ENCODE measurements at regions not wholly inside any gene's neighbourhood (a gene's known extent, or its start where the extent isn't known, plus 50 kb on each side); places are given as distances from the start of the nearest gene placed in this dataset.

DNA sequence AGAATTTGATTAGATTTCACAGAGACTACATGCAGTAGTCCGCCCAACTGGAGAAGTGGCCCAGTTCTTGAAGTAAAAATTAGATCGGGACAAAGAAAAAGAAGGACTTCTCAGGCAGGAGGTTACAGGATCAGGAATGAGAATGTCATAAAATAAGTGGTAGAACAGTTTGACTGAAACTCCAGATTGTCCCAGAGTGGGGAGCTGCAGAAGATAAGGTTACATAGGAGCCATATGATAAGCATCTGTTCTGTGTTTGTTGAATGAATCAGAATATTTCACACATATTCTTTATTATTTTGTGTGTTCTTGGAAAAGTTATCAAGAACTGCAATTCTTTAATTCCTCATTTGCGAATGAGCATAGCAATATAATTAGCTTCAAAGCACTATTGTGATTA, 210.6 kb downstream of the AASDHPPT start:
- no peak overlapping the region for H3K4me2 ChIP-seq (ENCODE audit: extremely low read depth, insufficient read depth, low read length)
- no peak overlapping the region for H2AFZ ChIP-seq (ENCODE audit: low read length)
- no peaks in the 10 kb centered on the region for H4K20me1 ChIP-seq (ENCODE audit: control insufficient read depth, extremely low read depth, insufficient read depth, low read length)
- no peak overlapping the region for H3K9ac ChIP-seq (ENCODE audit: insufficient read depth, low read length)
- H3K36me3 ChIP-seq (ENCODE audit: control insufficient read depth, insufficient read depth, low read length) = no peaks in the 10 kb centered on the region
- no peaks in the 10 kb centered on the region for H3K27me3 ChIP-seq (ENCODE audit: control insufficient read depth, insufficient read depth, low read length)
- H3K79me2 ChIP-seq (ENCODE audit: control insufficient read depth, insufficient read depth, low read length) = no peaks in the 10 kb centered on the region
- H3K4me1 ChIP-seq (ENCODE audit: control insufficient read depth, extremely low read depth, insufficient read depth, low read length) = no peaks in the 10 kb centered on the region
- no peaks in the 10 kb centered on the region for H3K9me3 ChIP-seq (ENCODE audit: control insufficient read depth, insufficient read depth, low read depth, low read length)
- no peak for DNase-seq (ENCODE audit: low read depth in 2 of 2)
- TF ChIP-seq, protein P1, sequence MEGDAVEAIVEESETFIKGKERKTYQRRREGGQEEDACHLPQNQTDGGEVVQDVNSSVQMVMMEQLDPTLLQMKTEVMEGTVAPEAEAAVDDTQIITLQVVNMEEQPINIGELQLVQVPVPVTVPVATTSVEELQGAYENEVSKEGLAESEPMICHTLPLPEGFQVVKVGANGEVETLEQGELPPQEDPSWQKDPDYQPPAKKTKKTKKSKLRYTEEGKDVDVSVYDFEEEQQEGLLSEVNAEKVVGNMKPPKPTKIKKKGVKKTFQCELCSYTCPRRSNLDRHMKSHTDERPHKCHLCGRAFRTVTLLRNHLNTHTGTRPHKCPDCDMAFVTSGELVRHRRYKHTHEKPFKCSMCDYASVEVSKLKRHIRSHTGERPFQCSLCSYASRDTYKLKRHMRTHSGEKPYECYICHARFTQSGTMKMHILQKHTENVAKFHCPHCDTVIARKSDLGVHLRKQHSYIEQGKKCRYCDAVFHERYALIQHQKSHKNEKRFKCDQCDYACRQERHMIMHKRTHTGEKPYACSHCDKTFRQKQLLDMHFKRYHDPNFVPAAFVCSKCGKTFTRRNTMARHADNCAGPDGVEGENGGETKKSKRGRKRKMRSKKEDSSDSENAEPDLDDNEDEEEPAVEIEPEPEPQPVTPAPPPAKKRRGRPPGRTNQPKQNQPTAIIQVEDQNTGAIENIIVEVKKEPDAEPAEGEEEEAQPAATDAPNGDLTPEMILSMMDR (conservative IDR thresholded peaks at IDR 0.05 in 1 of 2, IDR thresholded peaks at IDR 0.05 in 1 of 2; ENCODE audit: low read depth in 1 of 2, low read length in 2 of 2) = no peak
- no peak for TF ChIP-seq EZH2 (IDR thresholded peaks at IDR 0.05; ENCODE audit: low read length, missing control alignments)
- H3K4me3 ChIP-seq (replicated peaks in 1 of 4; ENCODE audit: control extremely low read depth in 1 of 4, insufficient read depth in 1 of 4, low read depth in 3 of 4, low read length in 4 of 4) = no peak overlapping the region
- H3K27ac ChIP-seq (ENCODE audit: insufficient read depth, low read length) = no peak overlapping the region

DNA sequence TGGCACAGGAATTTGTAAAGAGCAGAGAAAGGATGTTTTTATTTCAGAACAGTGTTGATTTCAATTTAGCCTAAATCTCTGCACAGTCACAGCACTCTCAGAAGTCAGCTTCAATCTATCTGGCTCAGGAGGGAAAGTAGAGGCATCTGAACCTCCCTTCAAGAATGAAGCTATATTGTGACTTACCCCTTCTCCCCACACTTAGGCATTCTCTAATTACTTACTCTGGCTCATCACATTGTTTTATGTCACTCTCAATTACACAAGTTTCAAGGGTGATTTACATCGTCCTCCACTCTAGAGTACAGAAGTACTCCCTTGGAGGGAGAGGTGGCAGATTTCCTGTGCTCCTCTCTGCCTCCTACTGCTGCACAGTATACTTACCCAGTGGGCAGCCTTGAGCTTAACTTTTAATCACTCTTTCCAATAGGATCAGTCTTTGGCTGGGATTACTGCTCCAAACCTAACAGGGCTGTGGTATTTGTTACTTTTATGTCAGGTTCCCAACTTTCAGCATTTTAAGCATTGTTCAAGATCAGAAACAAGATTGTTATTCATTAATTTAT, 211.4 kb downstream of the AASDHPPT start:
- H3K9ac ChIP-seq (ENCODE audit: insufficient read depth, low read length) = no peak overlapping the region
- H3K79me2 ChIP-seq (ENCODE audit: control insufficient read depth, insufficient read depth, low read length) = no peaks in the 10 kb centered on the region
- no peaks in the 10 kb centered on the region for H3K9me3 ChIP-seq (ENCODE audit: control insufficient read depth, insufficient read depth, low read depth, low read length)
- H3K4me3 ChIP-seq (replicated peaks in 1 of 4; ENCODE audit: control extremely low read depth in 1 of 4, insufficient read depth in 1 of 4, low read depth in 3 of 4, low read length in 4 of 4) = no peak overlapping the region
- H3K4me1 ChIP-seq (ENCODE audit: control insufficient read depth, extremely low read depth, insufficient read depth, low read length) = no peaks in the 10 kb centered on the region
- no peak overlapping the region for H3K4me2 ChIP-seq (ENCODE audit: extremely low read depth, insufficient read depth, low read length)
- TF ChIP-seq, protein P1 (conservative IDR thresholded peaks at IDR 0.05 in 1 of 2, IDR thresholded peaks at IDR 0.05 in 1 of 2; ENCODE audit: low read depth in 1 of 2, low read length in 2 of 2) = no peak
- TF ChIP-seq EZH2 (IDR thresholded peaks at IDR 0.05; ENCODE audit: low read length, missing control alignments) = no peak
- no peaks in the 10 kb centered on the region for H3K27me3 ChIP-seq (ENCODE audit: control insufficient read depth, insufficient read depth, low read length)
- H4K20me1 ChIP-seq (ENCODE audit: control insufficient read depth, extremely low read depth, insufficient read depth, low read length) = no peaks in the 10 kb centered on the region
- no peak overlapping the region for H2AFZ ChIP-seq (ENCODE audit: low read length)
- H3K36me3 ChIP-seq (ENCODE audit: control insufficient read depth, insufficient read depth, low read length) = no peaks in the 10 kb centered on the region
- H3K27ac ChIP-seq (ENCODE audit: insufficient read depth, low read length) = no peak overlapping the region
- no peak for DNase-seq (ENCODE audit: low read depth in 2 of 2)

DNA sequence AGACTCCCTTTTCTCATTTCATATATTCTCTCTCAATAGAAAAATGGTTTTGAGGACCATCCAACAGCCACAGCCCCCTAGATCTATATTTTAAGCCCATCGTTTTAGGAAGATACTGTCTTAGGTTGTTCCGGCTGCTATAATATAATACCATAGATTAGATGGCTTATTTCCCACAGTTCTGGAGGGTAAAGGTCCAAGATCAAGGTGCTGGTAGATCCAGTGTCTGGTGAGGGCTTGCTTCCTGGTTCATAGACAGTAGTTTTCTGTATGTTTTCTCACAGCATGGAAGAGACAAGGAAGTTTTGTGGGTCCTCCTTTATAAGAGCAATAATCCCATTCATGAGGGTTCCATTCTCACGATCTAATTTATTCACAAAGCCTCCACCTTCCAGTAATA, 215.1 kb downstream of the AASDHPPT start:
- Histone ChIP-seq H3K79me2 (ENCODE audit: control insufficient read depth, insufficient read depth, low read length) (no peaks in the 10 kb centered on the region), H3K4me2 (ENCODE audit: extremely low read depth, insufficient read depth, low read length) (no peak overlapping the region), H3K27me3 (ENCODE audit: control insufficient read depth, insufficient read depth, low read length) (no peaks in the 10 kb centered on the region), H3K4me1 (ENCODE audit: control insufficient read depth, extremely low read depth, insufficient read depth, low read length) (no peaks in the 10 kb centered on the region), H4K20me1 (ENCODE audit: control insufficient read depth, extremely low read depth, insufficient read depth, low read length) (no peaks in the 10 kb centered on the region), H3K9me3 (ENCODE audit: control insufficient read depth, insufficient read depth, low read depth, low read length) (no peaks in the 10 kb centered on the region), H3K36me3 (ENCODE audit: control insufficient read depth, insufficient read depth, low read length) (no peaks in the 10 kb centered on the region), H3K27ac (ENCODE audit: insufficient read depth, low read length) (no peak overlapping the region), H3K9ac (ENCODE audit: insufficient read depth, low read length) (no peak overlapping the region), H2AFZ (ENCODE audit: low read length) (no peak overlapping the region), H3K4me3 (replicated peaks in 1 of 4; ENCODE audit: control extremely low read depth in 1 of 4, insufficient read depth in 1 of 4, low read depth in 3 of 4, low read length in 4 of 4) (no peak overlapping the region)
- TF ChIP-seq, protein P1 (conservative IDR thresholded peaks at IDR 0.05 in 1 of 2, IDR thresholded peaks at IDR 0.05 in 1 of 2; ENCODE audit: low read depth in 1 of 2, low read length in 2 of 2) = no peak
- TF ChIP-seq EZH2 (IDR thresholded peaks at IDR 0.05; ENCODE audit: low read length, missing control alignments) = no peak
- DNase-seq (ENCODE audit: low read depth in 2 of 2) = no peak
